Cardiac muscle cell (in vitro differentiated cells and primary cell): ENCODE measurements at regions not wholly inside any gene's neighbourhood (a gene's known extent, or its start where the extent isn't known, plus 50 kb on each side); places are given as distances from the start of the nearest gene placed in this dataset.
"Not testable (repeated sequence)": the region's sequence is repeated elsewhere in the genome, so short reads cannot be mapped to it uniquely, and the experiment has no call there.

Source experiments
- DNase-seq, 2 donors: peaks; one replicate each; pipeline versions ENCODE4 v3.0.0 to v3.0.0-alpha.2; 2010 to 2017; ENCODE audit warnings: low read depth in 1 of 2, low spot score in 1 of 2
- H3K27ac ChIP-seq: fragments of 200-600 bp; sonication (generic); 2 replicates; pipeline ENCODE4 v1.5.1; 2016
- H3K27me3 ChIP-seq: fragments of 200-600 bp; sonication (generic); 2 replicates; pipeline ENCODE4 v1.6.0; 2016; ENCODE audit warnings: control low read depth
- H3K36me3 ChIP-seq: fragments of 200-600 bp; sonication (generic); 2 replicates; pipeline ENCODE4 v1.5.1; 2016; ENCODE audit warnings: control low read depth
- H3K4me1 ChIP-seq: fragments of 200-600 bp; sonication (generic); 2 replicates; pipeline ENCODE4 v1.8.1; 2017; ENCODE audit warnings: low read depth, mild to moderate bottlenecking, mixed run types
- H3K4me3 ChIP-seq: fragments of 200-600 bp; sonication (generic); 2 replicates; pipeline ENCODE4 v1.5.1; 2016; ENCODE audit warnings: mild to moderate bottlenecking
- H3K9me3 ChIP-seq: fragments of 200-600 bp; sonication (generic); 2 replicates; pipeline ENCODE4 v1.5.1; 2017; ENCODE audit warnings: low read depth, mild to moderate bottlenecking, control low read depth
- CTCF ChIP-seq: IDR thresholded peaks from 2 replicates; pipeline ENCODE4 v1.5.1; 2012; ENCODE audit warnings: low read depth, mild to moderate bottlenecking, low read length

GRCh38 chr1:222181191-222181590, 366.7 kb downstream of the HHIPL2 start:
- no peak for TF ChIP-seq CTCF
- no peak for DNase-seq
- Histone ChIP-seq H3K4me1 (no peaks in the 10 kb centered on the region), H3K27ac (no peak overlapping the region), H3K36me3 (no peaks in the 10 kb centered on the region), H3K4me3 (no peak overlapping the region), H3K27me3 (no peaks in the 10 kb centered on the region), H3K9me3 (no peaks in the 10 kb centered on the region)

GRCh38 chr1:222177496-222177895, 370.4 kb downstream of the HHIPL2 start:
- not testable (repeated sequence) for H3K4me1 ChIP-seq, H3K36me3 ChIP-seq, H3K4me3 ChIP-seq, DNase-seq, H3K9me3 ChIP-seq, H3K27ac ChIP-seq, H3K27me3 ChIP-seq

GRCh38 chr1:222171005-222171404, 376.9 kb downstream of the HHIPL2 start:
- Histone ChIP-seq H3K4me1 (no peaks in the 10 kb centered on the region), H3K36me3 (no peaks in the 10 kb centered on the region), H3K27me3 (no peaks in the 10 kb centered on the region), H3K4me3 (no peak overlapping the region), H3K9me3 (no peaks in the 10 kb centered on the region), H3K27ac (no peak overlapping the region)
- peak; percentile 53 to 66 for DNase-seq
- peak; percentile 76 for TF ChIP-seq CTCF

- H3K27ac ChIP-seq: no peak overlapping the region
- no peaks in the 10 kb centered on the region for H3K36me3 ChIP-seq
- H3K4me1 ChIP-seq: peaks cover 7% of the 10 kb centered on the region
- no peaks in the 10 kb centered on the region for H3K9me3 ChIP-seq
- no peaks in the 10 kb centered on the region for H3K27me3 ChIP-seq
- no peak for DNase-seq
- H3K4me3 ChIP-seq: no peak overlapping the region
- TF ChIP-seq CTCF: no peak
Observed at GRCh38 chr1:222168621-222169020, 379.3 kb downstream of the HHIPL2 start.

GRCh38 chr1:222167896-222168295, 380.0 kb downstream of the HHIPL2 start:
- Histone ChIP-seq H3K27me3 (no peaks in the 10 kb centered on the region), H3K9me3 (no peaks in the 10 kb centered on the region), H3K27ac (no peak overlapping the region), H3K36me3 (no peaks in the 10 kb centered on the region), H3K4me1 (peaks cover 7% of the 10 kb centered on the region), H3K4me3 (no peak overlapping the region)
- no peak for DNase-seq
- TF ChIP-seq CTCF: no peak

GRCh38 chr1:222167111-222167510, 380.8 kb downstream of the HHIPL2 start:
- H3K4me1 ChIP-seq: peaks cover 7% of the 10 kb centered on the region
- no peak overlapping the region for H3K27ac ChIP-seq
- H3K9me3 ChIP-seq: no peaks in the 10 kb centered on the region
- peak; percentile 77 for TF ChIP-seq CTCF
- peak; percentile 55 to 60 for DNase-seq
- H3K4me3 ChIP-seq: no peak overlapping the region
- H3K27me3 ChIP-seq: no peaks in the 10 kb centered on the region
- H3K36me3 ChIP-seq: no peaks in the 10 kb centered on the region
